ENCODE measurements at regions not wholly inside any gene's neighbourhood (a gene's known extent, or its start where the extent isn't known, plus 50 kb on each side); places are given as distances from the start of the nearest gene placed in this dataset.

DNA sequence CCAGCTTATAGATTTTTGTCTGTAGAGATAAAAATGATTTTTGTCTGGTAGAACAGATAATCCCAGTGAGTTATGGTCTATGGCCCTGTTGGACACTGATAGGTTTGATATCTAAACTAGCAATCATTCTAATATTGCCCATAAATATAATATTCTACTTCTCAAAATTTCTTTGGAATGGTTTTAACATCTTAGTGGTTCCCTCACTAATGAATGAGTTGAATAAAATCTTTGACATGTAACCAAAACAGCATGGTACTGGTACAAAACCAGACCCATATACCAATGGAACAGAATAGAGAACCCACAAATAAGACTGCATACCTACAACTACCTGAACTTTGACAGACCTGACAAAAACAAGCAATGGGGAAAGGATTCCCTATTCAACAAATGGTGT lies 219.7 kb downstream of the SEC61B start:
- DNase-seq, result no peak

- DNase-seq, result peak in 1 of 2 donors; percentile 12
Observed at GRCh38 chr9:99445371-99445891, 223.3 kb downstream of the SEC61B start.

DNA sequence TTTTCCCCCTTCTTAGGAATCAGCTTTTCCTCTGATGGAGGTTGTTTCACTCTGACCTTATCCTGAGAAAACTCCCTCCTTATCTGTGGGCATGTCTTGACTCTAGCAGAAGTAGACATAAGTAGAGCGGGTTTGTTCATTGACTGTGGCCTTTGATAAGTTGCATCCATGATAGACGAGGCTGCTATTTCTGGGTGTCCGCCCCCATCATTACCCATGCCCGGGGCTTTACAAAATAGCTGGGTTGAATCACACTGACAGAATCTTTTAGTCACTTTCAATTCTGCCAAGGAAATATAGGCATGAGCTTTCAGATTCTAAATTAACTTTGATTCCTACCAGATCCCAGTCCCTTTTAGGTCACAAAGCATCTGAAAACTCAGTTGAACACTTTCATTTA lies 223.8 kb downstream of the SEC61B start:
- no peak for DNase-seq

DNA sequence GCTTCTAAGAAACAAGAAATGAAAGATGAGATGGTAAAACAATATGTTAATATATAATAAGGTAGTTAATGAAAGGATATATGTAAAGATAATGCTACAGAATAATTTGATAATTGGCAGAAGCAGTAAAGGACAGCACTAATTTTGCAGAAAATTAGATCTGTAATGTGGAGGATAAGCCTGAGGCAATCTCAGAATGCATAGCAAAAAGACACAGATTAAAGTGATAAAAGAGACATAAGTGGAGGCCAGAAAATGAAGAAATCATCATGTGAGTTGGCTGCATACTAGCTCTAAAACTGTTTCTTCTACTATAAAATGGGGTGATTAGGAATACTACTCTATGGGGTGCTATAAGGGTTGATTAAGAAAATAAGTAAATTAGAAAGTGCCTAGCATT lies 225.9 kb downstream of the SEC61B start:
- DNase-seq, result no peak

- no peak for DNase-seq
Observed at GRCh38 chr9:99449726-99450125, 227.6 kb downstream of the SEC61B start.

- DNase-seq, result peak; percentile 34 to 35
Observed at GRCh38 chr9:99451112-99451606, 229.1 kb downstream of the SEC61B start.

DNA sequence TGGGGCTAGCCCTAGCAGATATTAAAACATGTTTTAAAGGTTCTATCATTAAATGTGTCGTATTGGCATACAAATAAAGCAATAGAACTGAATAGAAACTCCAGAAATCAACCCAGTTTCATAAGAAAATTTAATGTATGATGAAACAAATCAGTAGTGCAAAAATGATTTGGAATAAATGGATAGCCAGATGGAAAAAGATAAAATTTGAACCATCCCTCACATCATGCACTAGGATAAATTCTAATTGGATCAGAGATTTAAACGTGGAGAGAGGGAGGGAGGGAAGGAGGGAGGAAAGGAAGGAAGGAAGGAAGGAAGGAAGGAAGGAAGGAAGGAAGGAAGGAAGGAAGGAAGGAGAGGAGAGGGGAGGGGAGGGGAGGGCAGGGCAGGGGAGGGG lies 235.3 kb downstream of the SEC61B start:
- no peak for DNase-seq

DNA sequence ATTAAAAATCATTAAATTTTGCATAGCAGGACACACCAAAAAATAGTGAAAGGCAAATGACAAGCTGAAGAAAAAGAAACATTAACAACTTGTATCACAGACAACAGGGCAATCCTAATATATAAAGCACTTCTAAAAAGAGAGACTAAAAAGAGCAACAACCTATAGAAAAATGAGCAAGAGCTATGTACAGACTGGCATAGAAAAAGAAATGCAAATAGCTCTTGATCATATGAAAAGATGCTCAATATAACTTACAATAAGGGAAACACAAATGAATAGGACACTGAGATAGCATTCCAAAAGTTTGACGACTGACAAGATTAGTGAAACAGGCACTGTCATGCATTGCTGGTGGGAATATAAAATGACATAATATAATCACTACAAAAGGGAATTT lies 235.9 kb downstream of the SEC61B start:
- DNase-seq, result no peak

GRCh38 chr9:99459919-99460318 lies 237.8 kb downstream of the SEC61B start:
- DNase-seq, result no peak

- DNase-seq, result no peak
Observed at GRCh38 chr9:99463131-99463530, 241.0 kb downstream of the SEC61B start.

- DNase-seq, result no peak
Observed at GRCh38 chr9:99464568-99464967, 242.5 kb downstream of the SEC61B start.

GRCh38 chr9:99465231-99465907 lies 243.3 kb downstream of the SEC61B start:
- DNase-seq, result peak in 1 of 2 donors; percentile 52

DNA sequence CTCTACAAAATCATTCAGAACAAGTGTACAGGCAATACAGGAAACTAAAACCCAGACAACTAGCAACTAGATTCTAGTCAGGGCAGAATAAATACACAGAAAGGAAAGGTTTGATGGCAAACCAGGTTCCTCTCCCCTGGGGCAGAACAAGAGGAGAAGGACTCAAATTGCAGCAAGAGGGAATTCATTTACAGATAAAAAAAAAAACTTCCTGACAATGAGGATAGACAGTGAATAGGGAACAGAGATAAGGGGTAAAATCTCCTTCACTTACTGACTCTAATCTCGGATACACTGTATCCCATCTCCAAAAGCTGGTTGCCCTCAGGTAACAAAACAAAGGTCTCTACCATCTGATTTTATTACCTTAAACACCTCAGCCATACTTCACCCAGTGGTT lies 244.0 kb downstream of the SEC61B start:
- DNase-seq, result no peak

DNA sequence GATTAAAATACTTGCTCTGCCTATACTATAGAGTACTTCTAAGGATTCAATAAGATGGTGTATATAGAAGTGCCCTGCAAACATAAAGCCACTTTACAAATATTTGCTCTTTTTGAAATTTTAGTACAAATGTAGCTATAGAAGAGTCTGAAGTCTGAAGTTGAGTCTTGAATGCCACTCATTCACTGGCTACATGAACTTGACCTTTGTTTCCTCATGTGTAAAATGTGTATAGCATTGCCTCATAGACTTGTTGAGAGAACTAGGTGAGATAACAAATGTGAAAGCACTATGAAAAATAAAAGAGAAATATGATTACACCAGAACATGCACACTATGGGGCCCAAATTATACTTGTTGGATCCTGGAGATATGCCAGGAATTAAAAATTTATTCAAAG lies 244.7 kb downstream of the SEC61B start:
- DNase-seq, result no peak

GRCh38 chr9:99471033-99471432 lies 249.0 kb downstream of the SEC61B start:
- no peak for DNase-seq

- no peak for DNase-seq
Observed at GRCh38 chr9:99472240-99472915, 250.3 kb downstream of the SEC61B start.

- DNase-seq, result no peak
Observed at GRCh38 chr9:99472916-99473245, 250.8 kb downstream of the SEC61B start.

- peak in 1 of 2 donors; percentile 15 for DNase-seq
Observed at GRCh38 chr9:99474186-99474585, 252.1 kb downstream of the SEC61B start.

- DNase-seq, result no peak
Observed at GRCh38 chr9:99475401-99476065, 253.5 kb downstream of the SEC61B start.

- DNase-seq, result no peak
Observed at GRCh38 chr9:99478469-99479027, 256.5 kb downstream of the SEC61B start.

GRCh38 chr9:99479929-99480328 lies 257.8 kb downstream of the SEC61B start:
- no peak for DNase-seq

DNA sequence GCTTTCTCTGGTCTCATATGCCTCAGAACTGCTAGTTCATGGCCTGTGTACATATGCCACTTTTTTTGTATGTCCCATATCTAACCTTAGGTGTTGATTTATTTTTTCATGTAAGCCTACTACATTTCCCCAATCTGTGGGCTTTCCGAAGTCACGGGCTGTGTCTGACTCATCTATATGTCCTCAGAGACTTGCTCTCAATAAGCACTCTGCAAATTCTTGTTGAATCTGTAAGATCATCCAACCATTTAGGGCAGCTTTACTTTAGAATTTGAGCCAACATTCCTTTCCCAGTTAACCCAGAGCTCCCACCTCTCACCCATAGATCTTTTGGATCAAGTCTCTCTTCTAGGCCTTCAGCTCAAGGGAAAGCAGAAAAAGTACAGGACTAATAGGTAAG lies 263.4 kb downstream of the SEC61B start:
- no peak for DNase-seq

DNA sequence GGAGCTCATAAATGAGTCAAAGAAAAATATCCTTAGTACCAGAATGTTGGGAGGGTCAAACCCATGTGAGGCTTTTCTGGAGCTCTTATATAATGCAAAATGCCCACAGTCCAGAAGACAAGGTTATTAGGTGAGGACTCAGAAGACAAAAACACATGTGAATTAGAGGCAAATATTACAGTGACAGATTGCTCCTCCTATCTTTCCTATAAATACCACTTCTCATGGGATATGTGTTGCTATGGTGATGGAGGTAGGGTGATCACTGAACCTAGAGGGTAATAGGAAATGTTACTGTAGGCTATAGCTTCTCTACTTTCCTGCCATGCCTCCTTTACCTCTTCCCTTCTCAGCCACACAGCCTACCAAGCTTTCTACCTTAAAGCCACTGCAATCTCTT lies 264.6 kb downstream of the SEC61B start:
- no peak for DNase-seq
